CD4-positive, alpha-beta T cell treated with Interleukin-17A for 1 hour (primary cell): ENCODE measurements at regions not wholly inside any gene's neighbourhood (a gene's known extent, or its start where the extent isn't known, plus 50 kb on each side); places are given as distances from the start of the nearest gene placed in this dataset.
"Not testable (repeated sequence)": the region's sequence is repeated elsewhere in the genome, so short reads cannot be mapped to it uniquely, and the experiment has no call there.

ENCODE experiments used
- DNase-seq: peaks from one replicate; pipeline ENCODE4 v3.0.0-alpha.2; 2020

DNA sequence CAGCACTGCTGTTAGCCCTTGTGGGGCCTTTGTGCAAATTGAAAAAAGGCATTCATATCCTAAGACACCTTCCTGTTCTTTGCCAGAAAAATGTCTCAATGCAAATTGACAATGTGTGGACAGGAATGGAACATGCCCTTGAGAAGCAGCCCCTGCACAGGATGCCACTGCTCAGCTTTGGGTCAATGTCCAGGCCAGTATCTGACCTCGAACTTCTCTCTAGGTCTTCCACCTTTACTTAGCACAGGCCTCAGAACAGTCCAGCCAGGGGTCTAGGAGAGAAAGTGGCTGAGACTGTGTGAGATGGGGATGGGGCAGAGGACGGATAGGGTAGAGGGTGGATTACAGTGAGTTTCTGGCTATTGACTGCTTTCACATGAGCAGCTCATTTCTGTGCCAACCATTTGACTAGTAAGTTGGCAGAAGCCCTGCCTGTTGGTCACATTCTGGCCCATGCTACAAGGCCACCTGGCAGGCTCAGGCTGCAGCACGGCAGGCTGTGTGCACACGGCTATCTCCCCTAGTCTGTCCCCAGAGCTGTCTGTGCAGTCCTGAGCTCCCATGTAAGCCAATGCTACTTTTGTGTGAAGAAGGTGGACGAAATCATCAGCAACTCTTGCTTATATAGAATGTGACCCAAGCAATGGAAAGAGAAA, 254.5 kb upstream of the PLGLB1 start:
- not testable (repeated sequence) for DNase-seq

DNA sequence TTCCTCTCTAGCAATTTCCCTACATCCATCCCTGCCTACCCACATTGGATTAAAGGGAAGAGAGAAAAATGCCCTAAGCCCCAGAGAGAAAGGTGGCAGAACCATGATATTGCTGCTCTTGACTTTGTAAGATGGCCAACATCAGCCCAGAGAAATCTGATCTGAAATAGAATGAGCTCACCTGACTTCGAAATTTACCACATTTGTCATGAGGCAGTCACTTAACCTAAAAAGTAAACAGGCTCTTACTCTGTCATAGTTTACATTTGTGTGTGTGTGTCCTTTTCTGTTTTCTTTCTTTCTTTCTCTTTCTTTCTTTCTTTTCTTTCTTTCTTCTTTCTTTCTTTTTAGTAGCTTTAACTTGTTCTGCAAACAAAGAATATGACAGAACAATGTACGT, 255.0 kb upstream of the PLGLB1 start:
- DNase-seq: not testable (repeated sequence)

DNA sequence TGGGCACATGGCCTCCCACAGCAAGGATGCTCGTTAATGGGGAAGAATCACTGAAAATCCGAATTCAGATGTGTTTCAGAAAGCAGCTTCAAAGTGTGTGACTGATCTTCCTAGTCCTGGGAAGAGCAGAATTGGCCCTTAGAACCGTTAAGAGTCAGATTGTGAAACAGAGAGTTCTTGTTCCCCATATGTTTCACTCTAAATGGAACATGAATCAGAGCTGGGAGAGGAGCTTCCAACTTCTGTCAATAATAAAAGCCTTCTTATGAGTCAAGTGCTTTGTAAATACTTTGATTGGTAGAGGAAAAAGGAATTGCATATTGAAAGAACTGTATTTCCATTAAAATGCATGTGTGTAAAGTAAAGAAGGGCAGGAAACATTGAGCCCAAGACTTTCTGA, 256.1 kb upstream of the PLGLB1 start:
- DNase-seq: not testable (repeated sequence)

DNA sequence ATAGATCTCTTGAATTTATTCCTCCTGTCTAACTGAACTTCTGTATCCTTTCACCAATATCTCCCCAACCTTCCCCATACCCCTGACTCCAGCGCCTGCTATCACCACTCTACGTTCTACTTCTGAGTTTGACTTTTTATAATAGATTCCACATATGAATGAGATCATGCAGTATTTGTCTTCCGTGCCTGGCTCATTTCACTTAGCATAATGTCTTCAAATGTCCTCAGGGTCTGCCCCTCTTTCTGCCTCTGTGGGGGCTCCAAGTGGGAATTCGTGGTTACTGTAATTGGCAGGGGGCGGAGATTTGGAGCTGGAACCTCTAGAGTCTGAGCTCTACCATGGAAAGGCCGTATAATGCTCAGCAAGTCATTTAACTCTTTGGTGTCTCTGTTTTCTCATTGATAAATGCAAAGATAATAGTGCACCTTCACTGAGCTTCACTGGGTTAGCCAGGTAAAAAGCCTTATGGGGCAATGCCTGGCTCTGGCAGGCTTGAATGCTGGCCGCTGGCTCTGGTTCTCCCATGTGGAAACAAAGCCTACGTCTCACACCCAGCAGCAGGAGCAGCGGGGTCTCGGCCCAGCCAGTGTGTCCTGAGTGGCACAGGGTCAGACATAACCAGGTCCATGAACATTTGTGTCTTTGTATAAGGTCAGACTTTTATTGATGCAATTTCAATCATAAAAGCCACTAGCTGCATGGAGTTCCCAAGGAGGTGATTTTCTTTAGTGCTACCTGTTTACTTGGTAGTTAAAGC, 259.1 kb upstream of the PLGLB1 start:
- not testable (repeated sequence) for DNase-seq

DNA sequence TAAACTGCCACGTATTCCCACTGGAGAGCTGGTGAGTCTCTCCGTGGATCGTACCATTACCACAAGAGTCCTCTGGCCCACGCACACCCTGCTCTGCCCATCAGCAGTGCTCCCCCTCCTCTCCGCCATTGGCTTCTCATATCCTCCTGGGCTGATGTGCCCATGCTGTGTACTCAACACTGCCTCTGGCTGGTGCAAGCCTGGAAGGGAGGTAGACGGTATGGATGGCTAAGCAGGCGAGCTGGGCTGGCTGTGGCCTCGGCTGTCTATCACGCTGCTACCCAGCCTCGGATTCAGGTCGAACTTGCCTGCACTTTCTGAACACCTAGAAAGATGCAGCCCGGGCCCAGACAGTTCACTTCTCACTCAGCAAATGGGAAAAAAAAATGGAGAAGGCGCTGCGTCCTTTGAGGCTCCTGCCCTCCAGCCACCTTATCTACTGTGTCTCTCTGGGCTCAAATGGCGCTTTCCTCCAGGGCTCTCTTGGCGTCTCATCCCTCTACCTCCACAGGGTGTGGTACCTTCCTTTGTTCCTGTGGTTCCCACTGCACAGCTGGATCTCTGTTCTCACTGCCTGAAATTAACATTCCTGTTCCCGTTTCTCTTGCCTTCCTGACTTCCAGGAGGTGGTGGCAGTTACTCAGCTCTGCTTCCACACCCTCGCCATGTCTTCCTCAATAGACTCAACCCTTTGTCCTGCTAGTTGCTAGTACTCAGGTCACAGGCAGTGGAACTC, 262.3 kb upstream of the PLGLB1 start:
- not testable (repeated sequence) for DNase-seq

DNA sequence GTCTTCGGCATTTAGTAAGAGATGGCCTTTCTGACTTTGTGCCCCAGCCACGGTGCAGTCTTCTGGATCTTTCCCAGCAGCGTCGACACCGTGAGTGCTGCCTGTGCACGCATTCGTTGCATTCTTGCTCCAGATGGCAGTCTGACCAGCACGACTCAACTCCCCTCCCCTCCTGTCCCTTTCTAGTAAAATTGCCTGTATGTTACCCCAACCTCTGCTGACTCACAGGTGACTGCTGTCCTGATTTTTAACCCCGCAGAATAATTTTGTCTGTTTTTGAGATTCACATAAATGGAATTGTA, 262.8 kb upstream of the PLGLB1 start:
- not testable (repeated sequence) for DNase-seq

DNA sequence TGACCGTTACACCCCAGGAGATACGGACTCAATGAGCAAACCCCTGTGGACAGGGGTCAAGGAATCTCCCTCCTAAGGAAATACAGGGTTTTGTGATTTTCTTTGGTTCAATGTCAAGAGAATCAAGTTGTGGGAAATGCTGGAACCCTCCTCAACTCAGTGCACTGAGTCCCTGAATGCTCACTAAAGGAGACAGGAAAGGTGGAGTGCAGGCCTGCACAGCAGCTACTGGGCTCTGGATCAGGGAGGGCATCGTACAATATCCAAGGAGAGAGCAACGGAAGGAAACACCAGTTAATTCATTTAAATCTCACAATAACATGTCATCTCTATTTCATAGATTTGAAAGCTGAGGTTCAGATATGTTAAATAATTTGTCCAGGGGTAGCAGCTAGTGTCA, 263.5 kb upstream of the PLGLB1 start:
- DNase-seq: not testable (repeated sequence)

DNA sequence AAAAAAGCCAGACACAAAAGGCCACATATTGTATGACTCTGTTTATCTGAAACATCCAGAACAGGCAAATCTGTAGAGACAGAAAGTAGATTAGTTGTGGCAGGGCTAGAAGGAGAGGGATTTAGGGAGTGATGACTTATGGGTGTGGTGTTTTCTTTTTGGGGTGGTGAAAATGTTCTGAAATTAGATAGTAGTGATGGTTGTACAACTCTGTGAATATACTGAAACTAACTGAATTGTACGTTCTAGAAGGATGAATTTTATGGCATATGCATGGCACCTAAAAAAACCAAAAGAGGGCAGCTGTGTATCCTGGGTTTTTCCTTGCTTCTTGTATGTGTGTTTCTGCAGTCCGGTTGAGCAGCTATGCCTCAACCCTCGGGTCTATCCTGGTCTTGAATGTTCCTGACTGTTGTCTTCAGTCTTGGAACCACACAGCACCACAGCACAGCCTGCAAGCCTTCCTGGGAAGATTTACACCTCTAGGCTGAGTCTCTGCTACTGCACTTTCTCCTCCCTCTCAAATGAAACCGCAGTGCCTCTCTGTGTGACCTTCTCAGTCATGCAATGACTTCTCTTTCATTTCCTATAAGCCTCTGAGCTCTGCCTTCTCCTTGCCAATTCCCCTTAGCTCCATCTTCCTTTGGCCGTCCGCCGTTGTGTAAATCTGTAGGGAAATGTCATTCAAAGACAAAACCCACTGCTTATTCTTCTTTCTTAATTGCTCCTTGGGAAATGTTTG, 269.1 kb upstream of the PLGLB1 start:
- peak; percentile 11 for DNase-seq

DNA sequence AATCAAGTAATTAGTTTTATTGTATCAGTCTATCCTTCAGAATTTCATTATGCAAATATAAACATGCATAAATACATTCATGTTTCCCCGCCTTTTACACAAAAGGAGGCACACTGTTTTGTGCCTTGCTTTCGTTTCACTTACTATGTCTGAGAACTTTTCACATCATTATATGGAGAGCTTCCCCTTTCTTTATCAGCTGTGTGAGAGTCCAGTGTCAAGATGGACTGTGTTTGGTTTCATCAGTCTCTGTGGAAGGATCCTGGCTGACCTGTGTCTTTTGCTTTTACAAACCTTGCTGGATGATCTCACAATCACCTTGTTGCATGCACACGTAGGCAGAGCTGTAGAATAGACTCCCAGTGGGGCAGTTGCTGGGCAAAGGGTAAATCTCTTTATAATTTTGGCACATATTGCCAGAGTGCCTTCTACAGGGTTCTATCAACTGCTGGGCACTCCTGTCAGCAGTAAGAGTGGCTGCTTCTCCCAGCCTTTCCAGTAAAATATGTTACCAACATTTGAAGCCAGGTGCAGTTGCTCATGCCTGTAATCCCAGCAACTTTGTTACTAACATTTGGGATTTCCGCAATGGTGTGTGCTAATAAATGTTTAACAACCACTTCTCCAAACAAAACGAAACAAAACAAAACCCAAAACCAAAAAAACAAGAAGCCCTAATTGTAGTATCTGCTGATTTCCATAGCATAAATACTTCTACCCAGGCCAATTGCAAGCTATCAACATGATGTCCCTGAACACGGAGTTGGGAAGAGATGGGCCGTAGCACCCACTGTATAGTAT, 270.0 kb upstream of the PLGLB1 start:
- DNase-seq: not testable (repeated sequence)

DNA sequence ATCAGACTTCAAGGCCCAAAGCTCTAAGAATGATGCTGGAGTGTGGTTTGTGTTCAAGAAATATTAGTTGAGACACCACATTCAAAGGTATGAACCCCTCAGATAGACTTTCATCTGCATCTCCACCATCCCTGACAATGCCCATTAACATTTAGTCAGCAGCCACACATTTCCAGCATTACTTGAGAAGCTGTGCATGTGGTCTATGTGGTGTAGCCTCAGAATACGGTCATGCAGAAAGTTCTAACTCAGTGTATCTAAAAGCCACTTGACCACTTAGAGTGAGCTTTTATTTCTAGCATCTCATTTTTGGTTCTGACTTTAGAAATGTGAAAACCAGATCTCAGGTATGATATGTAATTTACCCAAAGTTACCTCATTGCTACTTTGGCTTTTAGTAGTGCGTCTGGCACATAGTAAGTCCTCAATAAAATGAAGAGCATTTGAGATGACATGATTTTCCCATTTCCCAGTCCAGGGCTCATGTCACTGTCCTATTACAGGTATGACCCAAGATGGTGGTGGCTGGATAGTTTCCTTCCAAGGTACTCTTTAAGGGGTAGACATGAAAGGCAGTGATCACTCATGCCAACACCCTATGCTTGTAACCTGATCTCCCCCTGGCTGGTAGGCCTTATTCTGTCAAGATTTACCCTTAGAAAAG, 272.4 kb upstream of the PLGLB1 start:
- not testable (repeated sequence) for DNase-seq

DNA sequence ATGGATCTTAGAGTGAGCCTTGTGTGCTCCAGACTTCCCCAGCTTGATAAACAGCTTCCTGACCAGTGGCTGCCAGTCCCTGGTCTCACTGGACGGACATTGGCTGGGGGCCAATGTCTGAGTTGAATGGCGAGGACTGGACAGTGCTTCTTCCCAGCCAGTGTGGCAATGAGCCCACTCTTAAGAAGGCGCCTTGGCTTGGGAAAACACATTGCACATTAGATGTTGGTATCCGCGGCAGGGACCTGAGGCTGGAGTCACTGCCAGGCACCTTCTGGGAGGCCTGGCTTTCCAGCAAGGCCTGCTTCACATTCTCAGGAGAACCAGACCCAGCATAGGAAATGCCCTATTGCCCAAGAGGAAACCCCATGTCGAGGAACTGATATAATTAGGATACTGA, 273.5 kb upstream of the PLGLB1 start:
- DNase-seq: not testable (repeated sequence)

DNA sequence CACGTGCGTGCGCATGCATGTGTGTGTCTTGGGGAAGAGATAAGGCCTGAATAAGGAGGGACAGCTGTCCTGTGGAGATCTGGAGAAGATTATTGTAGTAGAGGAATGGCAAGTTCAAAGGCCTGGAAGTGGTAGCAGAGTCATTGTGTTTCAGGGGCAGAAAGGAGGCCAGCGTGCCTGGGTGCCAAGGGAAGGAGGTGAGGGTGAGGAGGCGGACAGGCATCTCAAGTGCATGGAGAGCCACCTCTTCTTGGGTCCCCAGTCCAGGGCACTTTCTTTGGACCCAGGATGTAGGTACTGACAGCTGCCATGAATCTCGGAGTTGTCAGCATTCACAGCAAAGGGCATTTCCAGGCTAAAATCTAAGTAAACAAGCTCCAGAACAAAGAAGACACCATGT, 279.7 kb upstream of the PLGLB1 start:
- not testable (repeated sequence) for DNase-seq

DNA sequence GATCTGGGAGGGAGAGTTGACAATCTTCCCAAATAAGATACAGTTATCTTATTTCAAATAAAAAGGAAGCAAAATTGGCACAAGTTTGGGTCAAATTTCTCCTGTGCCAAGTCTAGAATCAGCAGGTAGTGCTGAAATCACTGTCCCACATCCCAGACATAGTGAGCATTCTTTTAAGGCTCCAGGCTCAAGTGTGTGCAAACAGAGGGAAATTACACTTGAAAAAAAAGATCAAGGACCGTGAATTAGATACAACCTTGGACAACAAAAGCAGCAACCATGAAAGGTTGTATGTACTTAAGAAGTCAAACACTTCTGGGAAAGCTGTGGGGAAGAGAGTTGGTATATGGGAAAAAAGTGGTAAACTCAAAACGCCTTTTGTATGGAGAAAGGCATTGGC, 280.2 kb upstream of the PLGLB1 start:
- not testable (repeated sequence) for DNase-seq

DNA sequence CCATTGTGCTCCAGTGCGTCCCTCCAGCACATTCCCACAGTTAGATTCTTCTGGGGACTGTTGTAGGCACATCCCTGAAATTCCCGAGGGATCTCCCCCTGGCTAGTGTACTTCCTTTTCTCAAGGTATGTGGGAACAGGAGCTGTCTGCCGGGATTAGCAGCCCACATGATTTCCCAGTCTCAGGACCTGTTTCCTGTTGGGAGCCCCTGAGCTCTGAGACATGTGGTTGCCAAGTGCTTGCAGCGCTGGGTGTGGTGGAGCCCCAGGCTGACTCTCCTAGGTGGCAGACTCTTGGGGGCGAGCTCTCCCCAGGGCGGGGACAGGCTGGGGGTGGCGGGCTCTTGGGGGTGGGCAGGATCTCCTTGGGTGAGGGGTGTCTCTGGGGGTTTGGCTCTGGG, 287.0 kb upstream of the PLGLB1 start:
- not testable (repeated sequence) for DNase-seq

DNA sequence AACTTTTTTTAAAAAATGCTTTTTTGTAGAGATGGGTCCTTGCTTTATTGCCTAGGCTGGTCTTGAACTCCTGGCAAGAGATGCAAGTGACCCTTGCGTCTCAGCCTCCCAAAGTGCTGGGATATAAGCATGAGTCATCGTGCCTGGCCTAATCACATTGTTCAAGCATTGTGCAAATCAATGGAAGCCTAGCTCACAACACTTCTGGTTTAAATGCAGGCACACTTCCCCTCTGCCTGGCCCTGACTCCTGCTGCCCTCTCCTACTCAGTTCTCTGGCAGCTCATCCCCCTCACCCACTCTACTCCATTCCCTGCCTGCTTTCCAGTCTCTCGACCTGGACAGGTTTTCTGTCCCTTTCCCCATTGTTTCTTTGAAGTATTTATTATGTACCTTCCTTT, 288.1 kb upstream of the PLGLB1 start:
- DNase-seq: not testable (repeated sequence)

DNA sequence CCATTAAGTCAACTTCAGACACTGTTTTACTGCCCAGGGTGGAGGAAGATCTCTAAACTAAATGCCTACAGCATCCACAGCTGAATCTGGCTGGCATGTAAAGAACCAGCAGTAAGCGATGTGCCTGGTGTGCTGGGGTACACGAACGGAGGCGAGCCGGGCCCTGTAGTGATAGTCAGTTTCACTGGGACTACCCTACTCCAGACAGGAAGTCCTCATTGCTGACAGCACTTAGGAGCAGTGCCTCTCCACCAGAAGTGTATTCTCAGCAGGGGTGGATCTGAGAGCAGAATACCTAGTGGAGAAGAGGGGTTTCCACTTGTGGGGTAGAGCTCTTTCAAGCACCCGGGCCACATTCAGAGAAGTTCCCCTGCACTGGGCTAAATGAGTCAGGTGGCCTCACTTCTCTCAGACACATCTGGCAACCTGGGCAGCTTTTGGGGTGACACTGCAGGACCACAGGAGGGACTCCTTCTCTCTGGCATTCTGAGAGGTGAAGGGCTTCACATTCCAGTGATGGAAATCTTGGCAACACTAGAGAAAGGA, 290.3 kb upstream of the PLGLB1 start:
- DNase-seq: not testable (repeated sequence)

DNA sequence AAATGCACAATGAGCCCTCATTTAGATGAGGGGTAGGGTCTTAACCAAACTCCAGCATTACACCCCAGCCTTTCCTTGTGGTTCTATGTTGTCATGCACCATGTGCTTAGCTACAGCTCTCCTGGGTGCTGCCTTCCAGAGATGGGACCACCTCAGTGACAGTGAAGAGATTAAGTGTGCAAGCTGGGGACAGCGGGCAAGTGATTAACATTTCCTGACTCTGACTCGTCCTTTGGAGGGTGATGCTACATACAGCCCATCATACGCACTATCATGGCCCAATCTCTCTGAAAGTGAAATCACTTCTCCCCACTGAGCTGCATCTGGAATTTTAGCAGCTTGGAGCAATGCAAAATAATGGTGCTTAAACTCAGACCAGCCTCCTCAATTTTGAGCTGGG, 293.0 kb upstream of the PLGLB1 start:
- DNase-seq: not testable (repeated sequence)

DNA sequence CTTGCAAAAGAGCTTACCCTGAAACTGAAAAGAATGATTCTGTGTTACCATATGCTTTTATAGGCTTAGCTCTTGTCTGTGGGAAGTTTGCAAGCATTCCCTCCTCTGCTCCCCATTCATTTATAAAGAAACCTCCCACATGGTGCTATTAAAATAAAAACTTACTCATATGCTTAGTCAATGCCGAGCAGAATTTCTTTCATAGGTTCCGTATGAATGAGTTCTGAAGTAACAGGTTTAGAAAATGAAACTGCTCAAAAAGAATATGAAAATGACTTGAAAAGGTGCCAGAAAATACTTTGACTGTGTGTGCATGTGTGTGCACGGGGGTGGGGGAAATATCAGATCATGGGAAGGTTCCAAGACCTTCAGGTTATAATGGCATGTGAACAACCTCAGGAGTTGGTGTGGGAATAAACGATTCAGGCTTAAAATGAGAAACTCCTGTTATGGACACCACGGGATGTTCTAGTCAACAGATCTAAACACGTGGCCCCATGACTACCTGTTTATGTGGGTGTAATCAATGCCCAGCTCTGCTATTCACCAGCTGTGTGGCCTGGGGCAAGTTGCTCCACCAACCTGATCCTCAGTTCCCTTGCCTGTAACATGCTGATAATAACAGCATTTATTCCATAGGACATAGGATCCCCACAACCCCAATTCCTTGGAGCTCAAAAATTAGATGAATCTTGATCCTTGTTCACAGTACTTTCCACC, 293.7 kb upstream of the PLGLB1 start:
- DNase-seq: not testable (repeated sequence)

DNA sequence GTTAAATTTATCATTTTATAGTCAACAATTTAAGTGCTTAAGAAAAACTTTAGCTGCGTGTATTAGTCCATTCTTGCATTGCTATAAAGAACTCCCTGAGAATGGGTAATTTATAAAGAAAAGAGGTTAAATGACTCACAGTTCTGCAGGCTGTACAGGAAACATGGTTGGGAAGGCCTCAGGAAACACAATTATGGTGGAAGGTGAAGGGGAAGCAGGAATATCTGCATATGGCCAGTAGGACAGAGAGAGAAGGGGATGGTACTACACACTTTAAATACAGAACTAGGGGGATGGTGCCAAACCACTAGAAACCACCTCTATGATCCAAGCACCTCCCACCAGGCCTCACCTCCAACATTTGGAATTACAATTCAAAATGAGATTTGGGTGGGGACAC, 295.5 kb upstream of the PLGLB1 start:
- DNase-seq: not testable (repeated sequence)

DNA sequence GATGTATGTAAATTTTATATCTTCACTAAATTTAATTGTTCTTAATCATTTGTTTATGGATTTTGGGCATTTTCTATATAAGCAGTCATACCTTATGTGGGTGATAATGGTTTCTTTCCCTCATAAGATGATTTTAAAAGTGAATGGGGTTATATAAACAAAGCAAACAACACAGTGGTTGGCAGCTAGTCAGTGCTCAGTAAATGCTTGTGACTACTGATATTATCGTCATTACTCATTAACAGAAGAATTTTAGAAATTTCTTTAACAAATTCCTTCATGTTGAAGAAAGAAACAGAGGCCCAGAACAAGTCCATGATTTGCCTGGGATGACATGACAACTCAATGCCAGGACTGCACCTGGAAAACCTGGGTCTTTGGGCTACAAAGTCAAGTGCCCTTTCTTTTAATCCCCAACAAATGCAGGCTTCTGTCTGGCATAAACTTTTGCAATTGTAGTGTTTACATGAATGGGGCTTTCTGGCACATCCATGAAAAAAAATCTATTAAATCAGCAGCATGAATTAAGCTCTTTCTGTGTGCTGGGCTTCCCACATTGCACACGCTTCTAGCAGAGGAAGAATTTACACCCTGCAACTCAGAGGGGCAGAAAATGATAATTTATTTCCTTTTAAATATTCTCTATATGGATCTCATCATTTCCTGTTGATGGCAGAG, 297.3 kb upstream of the PLGLB1 start:
- DNase-seq: not testable (repeated sequence)
